Endodermal cell (in vitro differentiated cells): ENCODE measurements at regions not wholly inside any gene's neighbourhood (a gene's known extent, or its start where the extent isn't known, plus 50 kb on each side); places are given as distances from the start of the nearest gene placed in this dataset.
"Not testable (repeated sequence)": the region's sequence is repeated elsewhere in the genome, so short reads cannot be mapped to it uniquely, and the experiment has no call there.

ENCODE experiments used
- DNase-seq: peaks from one replicate; pipeline ENCODE4 v3.0.0-alpha.2; 2017
- H3K27ac ChIP-seq: 2 replicates; pipeline ENCODE4 v1.5.1; 2013; ENCODE audit warnings: mild to moderate bottlenecking, low read depth, low read length, moderate library complexity
- H3K27me3 ChIP-seq: 2 replicates; pipeline ENCODE4 v1.6.1; 2013; ENCODE audit warnings: mild to moderate bottlenecking, low read length, moderate library complexity; ENCODE audit not compliant: insufficient read depth, control insufficient read depth, poor library complexity, severe bottlenecking
- H3K36me3 ChIP-seq: 2 replicates; pipeline ENCODE4 v1.7.0; 2013; ENCODE audit warnings: mild to moderate bottlenecking, low read length, moderate library complexity; ENCODE audit not compliant: control insufficient read depth, insufficient read depth
- H3K4me1 ChIP-seq: one replicate; pipeline ENCODE4 v1.7.0; 2013; ENCODE audit warnings: low read length; ENCODE audit not compliant: control insufficient read depth, insufficient read depth
- H3K4me3 ChIP-seq: 2 replicates; pipeline ENCODE4 v1.5.1; 2013; ENCODE audit warnings: mild to moderate bottlenecking, low read length, moderate library complexity
- H3K9ac ChIP-seq: 2 replicates; pipeline ENCODE4 v1.6.1; 2013; ENCODE audit warnings: mild to moderate bottlenecking, low read length, moderate library complexity; ENCODE audit not compliant: poor library complexity, severe bottlenecking; ENCODE audit errors: extremely low read depth
- H3K9me3 ChIP-seq: 2 replicates; pipeline ENCODE4 v1.6.1; 2013; ENCODE audit warnings: mild to moderate bottlenecking, low read length, moderate library complexity; ENCODE audit not compliant: control insufficient read depth
- H3K27ac Mint-ChIP-seq: 2 replicates; pipeline ENCODE4 v1.8.0; 2020; ENCODE audit warnings: mixed read lengths
- H3K27me3 Mint-ChIP-seq: 2 replicates; pipeline ENCODE4 v1.8.0; 2021; ENCODE audit warnings: mild to moderate bottlenecking, mixed read lengths; ENCODE audit not compliant: insufficient read depth
- H3K36me3 Mint-ChIP-seq: 2 replicates; pipeline ENCODE4 v1.8.0; 2020; ENCODE audit warnings: low read depth, mixed read lengths
- H3K4me1 Mint-ChIP-seq: 2 replicates; pipeline ENCODE4 v1.8.0; 2020; ENCODE audit warnings: mixed read lengths
- H3K4me3 Mint-ChIP-seq: 2 replicates; pipeline ENCODE4 v1.8.0; 2020; ENCODE audit warnings: mild to moderate bottlenecking, moderate library complexity, mixed read lengths
- H3K9me3 Mint-ChIP-seq: 2 replicates; pipeline ENCODE4 v1.8.0; 2020; ENCODE audit warnings: mild to moderate bottlenecking, mixed read lengths
- WGBS, 2 experiments: methylation state at CpG; one replicate each; pipeline versions ENCODE4 v1.1.5 to v1.1.7; 2013; ENCODE audit warnings: missing lambda C conversion rate in 2 of 2, mixed read lengths in 1 of 2; ENCODE audit not compliant: insufficient coverage in 1 of 2, insufficient read length in 1 of 2; 5-methylcytosine and 5-hydroxymethylcytosine counted together
- TF ChIP-seq, protein P1 (sequence below): fragments of 200-600 bp; sonication (generic); conservative IDR thresholded peaks from 2 replicates; pipeline ENCODE4 v1.5.0; 2021; ENCODE audit warnings: antibody characterized with exemption, mild to moderate bottlenecking

DNA sequence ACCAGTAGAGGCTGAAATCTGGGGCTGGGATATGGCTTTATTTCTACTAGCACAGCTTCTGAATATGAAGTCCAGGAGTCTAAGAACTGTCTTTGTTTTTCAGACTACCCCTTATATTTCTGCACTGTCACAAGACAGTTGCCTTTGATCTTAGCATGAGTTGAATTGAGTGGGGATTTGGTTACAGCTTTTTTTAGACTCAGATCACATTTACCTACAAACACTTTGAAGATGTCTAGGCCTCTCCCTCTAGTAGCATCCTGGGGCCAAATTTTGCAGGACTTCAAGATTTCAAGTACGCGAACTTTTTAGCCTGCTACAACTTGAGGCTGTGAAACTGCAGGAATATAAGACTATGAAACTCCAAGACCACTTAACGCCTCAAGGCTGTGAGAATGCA lies 240.2 kb downstream of the NEBL start:
- Histone ChIP-seq H3K36me3 (no peaks in the 10 kb centered on the region), H3K4me1 (no peaks in the 10 kb centered on the region), H3K4me3 (no peak overlapping the region), H3K9me3 (no peaks in the 10 kb centered on the region), H3K9ac (no peak overlapping the region), H3K27ac (no peak overlapping the region), H3K27me3 (no peaks in the 10 kb centered on the region)
- peaks cover 4% of the 10 kb centered on the region for H3K4me1 Mint-ChIP-seq
- no peaks in the 10 kb centered on the region for H3K27me3 Mint-ChIP-seq
- 95% methylated on average over 3 of the region's 3 CpGs; no CpG with 5 or more reads in 1 of the 2 experiments for WGBS, 2 experiments
- H3K4me3 Mint-ChIP-seq: no peak overlapping the region
- peaks cover 6% of the 10 kb centered on the region for H3K9me3 Mint-ChIP-seq
- DNase-seq: no peak
- no peak overlapping the region for H3K27ac Mint-ChIP-seq
- TF ChIP-seq, protein P1, sequence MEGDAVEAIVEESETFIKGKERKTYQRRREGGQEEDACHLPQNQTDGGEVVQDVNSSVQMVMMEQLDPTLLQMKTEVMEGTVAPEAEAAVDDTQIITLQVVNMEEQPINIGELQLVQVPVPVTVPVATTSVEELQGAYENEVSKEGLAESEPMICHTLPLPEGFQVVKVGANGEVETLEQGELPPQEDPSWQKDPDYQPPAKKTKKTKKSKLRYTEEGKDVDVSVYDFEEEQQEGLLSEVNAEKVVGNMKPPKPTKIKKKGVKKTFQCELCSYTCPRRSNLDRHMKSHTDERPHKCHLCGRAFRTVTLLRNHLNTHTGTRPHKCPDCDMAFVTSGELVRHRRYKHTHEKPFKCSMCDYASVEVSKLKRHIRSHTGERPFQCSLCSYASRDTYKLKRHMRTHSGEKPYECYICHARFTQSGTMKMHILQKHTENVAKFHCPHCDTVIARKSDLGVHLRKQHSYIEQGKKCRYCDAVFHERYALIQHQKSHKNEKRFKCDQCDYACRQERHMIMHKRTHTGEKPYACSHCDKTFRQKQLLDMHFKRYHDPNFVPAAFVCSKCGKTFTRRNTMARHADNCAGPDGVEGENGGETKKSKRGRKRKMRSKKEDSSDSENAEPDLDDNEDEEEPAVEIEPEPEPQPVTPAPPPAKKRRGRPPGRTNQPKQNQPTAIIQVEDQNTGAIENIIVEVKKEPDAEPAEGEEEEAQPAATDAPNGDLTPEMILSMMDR: no peak
- H3K36me3 Mint-ChIP-seq: no peaks in the 10 kb centered on the region

DNA sequence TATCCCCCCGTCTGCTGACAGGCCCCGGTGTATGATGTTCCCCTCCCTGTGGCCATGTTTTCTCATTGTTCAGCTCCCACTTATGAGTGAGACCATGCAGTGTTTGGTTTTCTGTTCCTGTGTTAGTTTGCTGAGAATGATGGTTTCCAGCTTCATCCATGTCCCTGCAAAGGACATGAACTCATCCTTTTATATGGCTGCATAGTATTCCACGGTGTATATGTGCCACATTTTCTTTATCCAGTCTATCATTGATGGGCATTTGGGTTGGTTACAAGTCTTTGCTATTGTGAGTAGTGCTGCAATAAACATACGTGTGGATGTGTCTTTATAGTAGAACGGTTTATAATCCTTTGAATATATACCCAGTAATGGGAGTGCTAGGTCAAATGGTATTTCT lies 244.7 kb downstream of the NEBL start:
- not testable (repeated sequence) for H3K4me3 Mint-ChIP-seq, H3K9me3 ChIP-seq, H3K27me3 ChIP-seq, H3K9ac ChIP-seq, H3K4me3 ChIP-seq, H3K36me3 Mint-ChIP-seq, H3K27ac ChIP-seq, H3K4me1 ChIP-seq, H3K27me3 Mint-ChIP-seq, H3K27ac Mint-ChIP-seq, DNase-seq, H3K36me3 ChIP-seq, H3K9me3 Mint-ChIP-seq, H3K4me1 Mint-ChIP-seq
- 92 to 100% methylated on average over 1 to 5 of the region's 5 CpGs for WGBS, 2 experiments

DNA sequence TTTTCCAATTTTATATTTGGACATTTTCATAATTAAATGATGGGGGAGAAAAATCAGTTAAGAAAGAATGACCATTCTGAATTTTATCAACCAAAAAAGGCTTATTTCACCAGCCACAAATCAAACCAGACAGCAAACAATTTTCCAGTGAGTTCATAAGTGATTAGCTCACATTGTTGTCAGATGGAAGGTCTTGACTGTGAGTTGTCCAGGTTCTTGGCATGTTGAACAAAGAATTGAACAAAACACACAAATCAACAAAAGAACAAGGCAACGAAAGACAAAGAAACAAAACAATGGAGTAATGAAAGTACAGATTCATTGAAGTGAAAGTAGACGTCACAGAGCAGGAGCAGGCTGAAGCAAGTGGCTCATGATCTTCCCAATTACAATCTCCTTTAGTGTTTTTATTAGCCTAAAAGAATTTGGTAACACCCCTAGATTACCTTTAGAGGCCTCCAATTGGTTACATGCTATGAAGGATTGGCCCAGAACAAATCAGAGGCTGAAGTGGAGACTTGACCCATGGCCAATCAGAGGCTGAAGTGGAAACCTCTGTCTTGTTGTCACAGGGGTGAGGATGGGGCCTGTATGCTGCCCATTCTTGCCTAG lies 248.7 kb downstream of the NEBL start:
- Histone ChIP-seq H3K36me3 (no peaks in the 10 kb centered on the region), H3K27ac (no peak overlapping the region), H3K27me3 (no peaks in the 10 kb centered on the region), H3K4me3 (no peak overlapping the region), H3K9me3 (no peaks in the 10 kb centered on the region), H3K4me1 (no peaks in the 10 kb centered on the region), H3K9ac (no peak overlapping the region)
- H3K36me3 Mint-ChIP-seq: no peaks in the 10 kb centered on the region
- no peaks in the 10 kb centered on the region for H3K27me3 Mint-ChIP-seq
- H3K4me1 Mint-ChIP-seq: peaks cover 3% of the 10 kb centered on the region
- TF ChIP-seq, protein P1: no peak
- no peak overlapping the region for H3K4me3 Mint-ChIP-seq
- no peak overlapping the region for H3K27ac Mint-ChIP-seq
- no peak for DNase-seq
- peaks cover 6% of the 10 kb centered on the region for H3K9me3 Mint-ChIP-seq
- WGBS, 2 experiments: 87 to 100% methylated on average over 1 to 2 of the region's 2 CpGs

DNA sequence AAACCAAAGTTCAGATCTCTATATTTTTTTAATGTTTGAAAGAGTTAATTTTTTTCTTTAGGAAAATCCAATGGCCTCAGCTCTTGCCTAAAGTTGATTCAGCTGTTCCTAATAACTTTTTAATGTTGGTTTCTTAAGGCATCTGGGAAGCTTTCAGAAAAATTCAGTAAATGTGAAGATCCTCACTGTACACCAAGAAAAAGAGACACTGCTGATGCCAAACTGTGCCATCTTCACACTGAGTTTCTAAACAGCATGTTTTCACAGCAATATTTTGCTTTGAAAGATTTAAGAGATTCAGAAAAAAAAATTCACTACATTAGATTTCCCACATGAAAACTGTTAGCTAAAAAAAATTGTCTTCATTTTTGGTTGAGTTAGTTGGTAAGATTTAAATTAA lies 249.4 kb downstream of the NEBL start:
- Mint-ChIP-seq H3K36me3 (no peaks in the 10 kb centered on the region), H3K4me1 (peaks cover 3% of the 10 kb centered on the region), H3K27ac (no peak overlapping the region), H3K9me3 (peaks cover 5% of the 10 kb centered on the region), H3K4me3 (no peak overlapping the region), H3K27me3 (no peaks in the 10 kb centered on the region)
- no peak for DNase-seq
- Histone ChIP-seq H3K9ac (no peak overlapping the region), H3K36me3 (no peaks in the 10 kb centered on the region), H3K27me3 (no peaks in the 10 kb centered on the region), H3K4me3 (no peak overlapping the region), H3K27ac (no peak overlapping the region), H3K9me3 (no peaks in the 10 kb centered on the region), H3K4me1 (no peaks in the 10 kb centered on the region)
- TF ChIP-seq, protein P1: no peak
